Cardiac muscle cell (in vitro differentiated cells and primary cell): ENCODE measurements at regions not wholly inside any gene's neighbourhood (a gene's known extent, or its start where the extent isn't known, plus 50 kb on each side); places are given as distances from the start of the nearest gene placed in this dataset.

ENCODE experiments used
- DNase-seq, 2 donors: peaks; one replicate each; pipeline versions ENCODE4 v3.0.0 to v3.0.0-alpha.2; 2010 to 2017; ENCODE audit warnings: low read depth in 1 of 2, low spot score in 1 of 2
- H3K27ac ChIP-seq: fragments of 200-600 bp; sonication (generic); 2 replicates; pipeline ENCODE4 v1.5.1; 2016
- H3K27me3 ChIP-seq: fragments of 200-600 bp; sonication (generic); 2 replicates; pipeline ENCODE4 v1.6.0; 2016; ENCODE audit warnings: control low read depth
- H3K36me3 ChIP-seq: fragments of 200-600 bp; sonication (generic); 2 replicates; pipeline ENCODE4 v1.5.1; 2016; ENCODE audit warnings: control low read depth
- H3K4me1 ChIP-seq: fragments of 200-600 bp; sonication (generic); 2 replicates; pipeline ENCODE4 v1.8.1; 2017; ENCODE audit warnings: low read depth, mild to moderate bottlenecking, mixed run types
- H3K4me3 ChIP-seq: fragments of 200-600 bp; sonication (generic); 2 replicates; pipeline ENCODE4 v1.5.1; 2016; ENCODE audit warnings: mild to moderate bottlenecking
- H3K9me3 ChIP-seq: fragments of 200-600 bp; sonication (generic); 2 replicates; pipeline ENCODE4 v1.5.1; 2017; ENCODE audit warnings: low read depth, mild to moderate bottlenecking, control low read depth
- CTCF ChIP-seq: IDR thresholded peaks from 2 replicates; pipeline ENCODE4 v1.5.1; 2012; ENCODE audit warnings: low read depth, mild to moderate bottlenecking, low read length

GRCh38 chr18:78006774-78007260, 757.2 kb downstream of the GALR1 start:
- DNase-seq: no peak
- H3K4me3 ChIP-seq: no peak overlapping the region

GRCh38 chr18:78010363-78010762, 760.7 kb downstream of the GALR1 start:
- no peak overlapping the region for H3K4me3 ChIP-seq
- no peaks in the 10 kb centered on the region for H3K27me3 ChIP-seq
- no peak for DNase-seq
- TF ChIP-seq CTCF: no peak
- H3K4me1 ChIP-seq: no peaks in the 10 kb centered on the region
- no peak overlapping the region for H3K27ac ChIP-seq
- H3K9me3 ChIP-seq: no peaks in the 10 kb centered on the region
- H3K36me3 ChIP-seq: no peaks in the 10 kb centered on the region

More at GRCh38 chr18:78006774-78007260, 757.2 kb downstream of the GALR1 start:
- no peaks in the 10 kb centered on the region for H3K4me1 ChIP-seq
- H3K27ac ChIP-seq: no peak overlapping the region
- TF ChIP-seq CTCF: no peak
- no peaks in the 10 kb centered on the region for H3K36me3 ChIP-seq
- H3K9me3 ChIP-seq: no peaks in the 10 kb centered on the region
- no peaks in the 10 kb centered on the region for H3K27me3 ChIP-seq

DNA sequence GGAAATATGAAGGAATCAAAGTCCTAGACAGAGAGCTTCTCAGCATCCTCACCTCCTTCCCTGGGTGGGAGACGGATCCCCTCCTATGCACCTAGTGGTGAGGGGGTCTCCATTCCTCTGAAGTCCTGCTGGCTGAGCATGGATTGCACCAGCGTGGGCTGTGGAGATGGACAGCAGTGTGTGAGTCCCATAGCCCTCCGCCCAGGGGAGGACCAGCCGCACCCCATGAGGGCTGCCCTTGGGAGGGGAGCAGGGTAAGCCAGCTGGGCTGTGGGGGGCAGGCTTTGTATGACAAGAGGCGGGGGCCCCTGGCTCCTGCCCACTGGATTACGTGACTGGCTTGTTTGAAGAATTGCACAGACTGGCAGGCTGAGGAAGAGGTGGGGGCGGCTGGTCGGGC, 768.2 kb downstream of the GALR1 start:
- Histone ChIP-seq H3K27me3 (no peaks in the 10 kb centered on the region), H3K27ac (no peak overlapping the region), H3K9me3 (no peaks in the 10 kb centered on the region), H3K4me1 (no peaks in the 10 kb centered on the region), H3K4me3 (no peak overlapping the region), H3K36me3 (no peaks in the 10 kb centered on the region)
- TF ChIP-seq CTCF: no peak
- DNase-seq: no peak

GRCh38 chr18:78021196-78021595, 771.5 kb downstream of the GALR1 start:
- DNase-seq: peak in 1 of 2 donors; percentile 2
- no peak for TF ChIP-seq CTCF

DNA sequence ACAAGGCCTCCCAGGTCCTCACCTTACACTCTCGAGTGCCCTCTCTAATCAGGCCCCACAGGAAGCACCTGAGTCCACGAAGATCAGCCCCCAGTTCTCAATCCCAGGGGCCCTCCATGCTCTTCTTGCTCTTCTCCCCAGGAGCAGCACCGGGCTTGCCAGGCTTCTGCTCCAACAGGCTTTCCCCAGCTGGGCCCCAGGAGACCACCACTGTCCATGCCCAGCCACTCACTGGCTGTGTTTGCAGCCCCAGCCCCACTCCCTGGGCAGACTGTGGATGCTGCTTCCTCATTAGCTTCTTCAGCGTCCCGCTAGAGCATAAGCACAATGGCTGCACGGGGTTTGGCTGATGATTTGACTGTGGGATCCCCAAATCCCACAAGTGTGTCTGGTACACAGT, 781.9 kb downstream of the GALR1 start:
- Histone ChIP-seq H3K36me3 (no peaks in the 10 kb centered on the region), H3K9me3 (no peaks in the 10 kb centered on the region), H3K27me3 (no peaks in the 10 kb centered on the region), H3K4me1 (no peaks in the 10 kb centered on the region), H3K4me3 (no peak overlapping the region), H3K27ac (no peak overlapping the region)
- no peak for DNase-seq
- no peak for TF ChIP-seq CTCF

More at GRCh38 chr18:78021196-78021595, 771.5 kb downstream of the GALR1 start:
- no peaks in the 10 kb centered on the region for H3K27me3 ChIP-seq
- H3K27ac ChIP-seq: no peak overlapping the region
- no peaks in the 10 kb centered on the region for H3K36me3 ChIP-seq
- H3K9me3 ChIP-seq: no peaks in the 10 kb centered on the region
- H3K4me1 ChIP-seq: no peaks in the 10 kb centered on the region
- no peak overlapping the region for H3K4me3 ChIP-seq

DNA sequence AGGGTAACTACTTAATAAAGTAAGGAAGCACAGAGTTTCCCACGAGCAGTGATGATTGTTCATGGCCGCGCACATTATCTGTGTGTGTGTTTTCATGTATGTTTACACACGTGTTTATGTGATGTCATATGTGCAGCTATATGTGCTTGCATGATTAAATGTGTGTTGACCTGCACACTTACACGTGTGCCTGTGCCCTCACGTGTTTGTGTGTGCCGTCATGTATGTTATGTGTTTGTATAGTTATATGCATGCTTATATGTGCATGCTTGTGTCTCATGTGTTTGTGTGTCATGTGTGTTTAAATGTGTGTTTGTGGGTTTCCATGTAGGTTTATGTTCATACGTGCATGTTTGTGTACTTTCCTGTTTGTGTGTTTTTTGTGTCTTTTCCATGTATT, 782.3 kb downstream of the GALR1 start:
- H3K4me1 ChIP-seq: no peaks in the 10 kb centered on the region

More for the DNA sequence above, 782.3 kb downstream of the GALR1 start:
- Histone ChIP-seq H3K27me3 (no peaks in the 10 kb centered on the region), H3K36me3 (no peaks in the 10 kb centered on the region), H3K4me3 (no peak overlapping the region), H3K9me3 (no peaks in the 10 kb centered on the region), H3K27ac (no peak overlapping the region)
- DNase-seq: no peak
- TF ChIP-seq CTCF: no peak
